HepG2 (cell line): ENCODE measurements at regions not wholly inside any gene's neighbourhood (a gene's known extent, or its start where the extent isn't known, plus 50 kb on each side); places are given as distances from the start of the nearest gene placed in this dataset.

Source experiments
- ATAC-seq: fragments of 200-7000 bp; cut with Tn5 transposase; 3 replicates; pipeline ENCODE4 v1.9.1; 2020; ENCODE audit warnings: mild to moderate bottlenecking, moderate library complexity
- BruUV-seq: library from RNA; stranded (reverse); fragments of 400-500 nt; replicated peaks from 2 replicates; lab custom pipeline; 2021; lab: Mats Ljungman, UMichigan
- CTCF ChIA-PET: fragments of 300-600 bp; formaldehyde crosslinking; extraction: SDS; loops from one replicate; lab custom pipeline; 2021; ENCODE audit warnings: low total read pairs, inconsistent platforms, low intra/inter-chr PET ratio; lab: Yijun Ruan, JAX
- POLR2A ChIA-PET: fragments of 350-600 bp; sonication (Branson Sonifier 250); formaldehyde crosslinking; loops from one replicate; lab custom pipeline; 2020; ENCODE audit warnings: antibody characterized with exemption, inconsistent platforms; lab: Yijun Ruan, JAX
- DNase-seq: peaks from one replicate; pipeline ENCODE4 v3.0.0-alpha.2; 2015; ENCODE audit warnings: low spot score
- FAIRE-seq: peaks from 3 replicates; lab custom pipeline; 2011; peaks lifted over from hg19 to GRCh38; lab: Jason Lieb, UNC
- H2AFZ ChIP-seq: one replicate; pipeline ENCODE4 v1.6.1; 2011; ENCODE audit warnings: low read length, inconsistent platforms
- H3K27ac ChIP-seq: fragments of 300-600 bp; 3 replicates; pipeline ENCODE4 v1.8.0; 2011; ENCODE audit warnings: mixed run types, mild to moderate bottlenecking, mixed read lengths, low read length, inconsistent platforms; ENCODE audit not compliant: insufficient read depth; ENCODE audit errors: extremely low read length
- H3K27me3 ChIP-seq, 2 experiments: fragments of 200-600 bp in 1 of 2; 2 replicates in 1 of 2; 3 replicates in 1 of 2; pipeline versions ENCODE4 v1.6.0 to v1.8.0; 2011; ENCODE audit warnings: low read length in 2 of 2, mild to moderate bottlenecking in 2 of 2, moderate library complexity in 2 of 2, inconsistent platforms in 1 of 2; ENCODE audit not compliant: insufficient read depth in 2 of 2, control insufficient read depth in 1 of 2
- H3K36me3 ChIP-seq, 2 experiments: fragments of 200-600 bp in 1 of 2; replicated peaks in 1 of 2; 2 replicates in 1 of 2; 3 replicates in 1 of 2; pipeline versions ENCODE4 v1.5.1 to v1.8.0; 2011; ENCODE audit warnings: low read length in 2 of 2, inconsistent platforms in 1 of 2; ENCODE audit not compliant: insufficient read depth in 2 of 2, control insufficient read depth in 1 of 2
- H3K4me1 ChIP-seq: 2 replicates; pipeline ENCODE4 v1.5.1; 2012; ENCODE audit warnings: low read length, inconsistent platforms; ENCODE audit not compliant: insufficient read depth
- H3K4me2 ChIP-seq: 2 replicates; pipeline ENCODE4 v1.6.0; 2011; ENCODE audit warnings: low read depth, low read length, inconsistent platforms
- H3K4me3 ChIP-seq, 3 experiments: fragments of 200-600 bp in 1 of 3; sonication (generic), shearing (Covaris generic) in 1 of 3; replicated peaks in 1 of 3; 2 replicates each; pipeline ENCODE4 v1.5.1; 2011 to 2016; ENCODE audit warnings: low read length in 3 of 3, inconsistent platforms in 2 of 3, low read depth in 2 of 3, mild to moderate bottlenecking in 2 of 3, control low read depth in 1 of 3, mixed read lengths in 1 of 3; ENCODE audit not compliant: insufficient read depth in 1 of 3
- H3K79me2 ChIP-seq: one replicate; pipeline ENCODE4 v1.6.1; 2011; ENCODE audit warnings: low read length, inconsistent platforms; ENCODE audit not compliant: insufficient read depth
- H3K9ac ChIP-seq: 2 replicates; pipeline ENCODE4 v1.6.0; 2011; ENCODE audit warnings: mild to moderate bottlenecking, low read depth, low read length, inconsistent platforms; ENCODE audit not compliant: insufficient read depth
- H3K9me3 ChIP-seq: 2 replicates; pipeline ENCODE4 v1.5.1; 2012; ENCODE audit warnings: mild to moderate bottlenecking, low read length
- H4K20me1 ChIP-seq: 2 replicates; pipeline ENCODE4 v1.6.0; 2011; ENCODE audit warnings: inconsistent platforms, mild to moderate bottlenecking, low read length, moderate library complexity; ENCODE audit not compliant: insufficient read depth
- FUBP1 ChIP-seq: sonication (generic); formaldehyde crosslinking; IDR thresholded peaks from 2 replicates; pipeline ENCODE4 v1.5.1; 2020; ENCODE audit warnings: missing genetic modification reagents, mild to moderate bottlenecking, borderline replicate concordance
- ISX ChIP-seq: sonication (generic); formaldehyde crosslinking; conservative IDR thresholded peaks from 2 replicates; pipeline ENCODE4 v1.5.0; 2020; ENCODE audit warnings: missing genetic modification reagents
- LCORL ChIP-seq, 2 experiments: fragments of 450-650 bp in 1 of 2; sonication (generic) in 1 of 2; formaldehyde crosslinking in 1 of 2; IDR thresholded peaks; 2 replicates each; pipeline versions ENCODE4 v1.5.0 to v1.6.1; 2017 to 2020; ENCODE audit warnings: antibody characterized with exemption in 1 of 2, missing genetic modification reagents in 1 of 2
- NAIF1 ChIP-seq: sonication (generic); formaldehyde crosslinking; IDR thresholded peaks from 2 replicates; pipeline ENCODE4 v1.5.0; 2020; ENCODE audit warnings: mild to moderate bottlenecking, missing genetic modification reagents, borderline replicate concordance
- NFYB ChIP-seq: sonication (generic); formaldehyde crosslinking; IDR thresholded peaks from 2 replicates; pipeline ENCODE4 v1.4.0; 2020; ENCODE audit warnings: missing genetic modification reagents
- RAD21 ChIP-seq: fragments of 450-650 bp; formaldehyde crosslinking; IDR thresholded peaks from 2 replicates; pipeline ENCODE4 v1.5.0; 2020; ENCODE audit warnings: mild to moderate bottlenecking
- RXRB ChIP-seq: IDR thresholded peaks from 2 replicates; pipeline ENCODE4 v1.6.1; 2016; ENCODE audit warnings: borderline replicate concordance, missing genetic modification reagents, missing compliant biosample characterization
- ZBTB37 ChIP-seq: sonication (generic); formaldehyde crosslinking; IDR thresholded peaks from 2 replicates; pipeline ENCODE4 v1.4.0; 2020; ENCODE audit warnings: mild to moderate bottlenecking, missing genetic modification reagents
- ZNF17 ChIP-seq: sonication (generic); formaldehyde crosslinking; IDR thresholded peaks from 2 replicates; pipeline ENCODE4 v1.5.0; 2020; ENCODE audit warnings: mild to moderate bottlenecking, missing genetic modification reagents
- ZNF276 ChIP-seq: sonication (generic); formaldehyde crosslinking; IDR thresholded peaks from 2 replicates; pipeline ENCODE4 v1.4.0; 2020; ENCODE audit warnings: mild to moderate bottlenecking, low read depth, missing genetic modification reagents
- ZNF678 ChIP-seq: sonication (generic); formaldehyde crosslinking; IDR thresholded peaks from 2 replicates; pipeline ENCODE4 v1.4.0; 2020; ENCODE audit warnings: mild to moderate bottlenecking, missing genetic modification reagents
- ZNF710 ChIP-seq: sonication (generic); formaldehyde crosslinking; IDR thresholded peaks from 2 replicates; pipeline ENCODE4 v1.5.0; 2020; ENCODE audit warnings: mild to moderate bottlenecking, missing genetic modification reagents, borderline replicate concordance
- ZNF775 ChIP-seq: sonication (generic); formaldehyde crosslinking; IDR thresholded peaks from 2 replicates; pipeline ENCODE4 v1.4.0; 2020; ENCODE audit warnings: missing genetic modification reagents, mild to moderate bottlenecking, moderate library complexity, borderline replicate concordance
- WGBS: methylation state at CpG from one replicate; pipeline ENCODE4 v1.1.6; 2017; ENCODE audit warnings: low lambda C conversion rate; 5-methylcytosine and 5-hydroxymethylcytosine counted together
- in situ Hi-C: cut with HindIII; loops from 2 replicates; pipeline ENCODE4 v1.10.0; 2017; ENCODE audit warnings: low pct_unique_long_range_greater_than_20kb; ENCODE audit not compliant: extremely low pct_ligation_motif_present
- intact Hi-C: fragments of 100-400 bp; cut with micrococcal nuclease; formaldehyde crosslinking; loops from one replicate; pipeline ENCODE4 v1.10.0; 2022; ENCODE audit not compliant: unreplicated experiment
- TF ChIP-seq, protein P1 (sequence below): IDR thresholded peaks from 2 replicates; pipeline ENCODE4 v1.6.1; 2012; ENCODE audit warnings: low read length, improper control_type of control experiment

GRCh38 chr1:59152511-59152910, 144.4 kb upstream of the FGGY start:
- no peaks in the 10 kb centered on the region for H3K36me3 ChIP-seq
- no peak for DNase-seq
- no peak overlapping the region for H3K4me2 ChIP-seq
- H3K79me2 ChIP-seq, result no peaks in the 10 kb centered on the region
- no peak overlapping the region for H2AFZ ChIP-seq
- POLR2A ChIA-PET, result no interaction called here
- in situ Hi-C loops, result no loop called here
- intact Hi-C loops, result no loop called here
- peaks cover 15% of the 10 kb centered on the region for H3K4me1 ChIP-seq
- peaks cover 1 to 15% of the 10 kb centered on the region in 2 experiments; a peak in 3 of 5 replicates for H3K27me3 ChIP-seq
- no peak overlapping the region for H3K27ac ChIP-seq
- H3K9me3 ChIP-seq, result no peaks in the 10 kb centered on the region
- BruUV-seq, result no TSS peak
- no peaks in the 10 kb centered on the region for H4K20me1 ChIP-seq
- H3K4me3 ChIP-seq, result no peak overlapping the region
- ATAC-seq, result no peak
- CTCF ChIA-PET, result no interaction called here
- 27% methylated on average over 1 of the region's 1 CpG for WGBS
- no peak for FAIRE-seq
- no peak overlapping the region for H3K9ac ChIP-seq
- TF ChIP-seq ZNF775 (no peak), NAIF1 (CRISPR knock-in tag) (no peak), ZNF17 (CRISPR knock-in tag) (no peak), ZBTB37 (no peak), RXRB (CRISPR knock-in tag) (no peak), ZNF678 (CRISPR knock-in tag) (no peak), ZNF276 (CRISPR knock-in tag) (no peak), RAD21 (no peak), FUBP1 (CRISPR knock-in tag) (no peak), LCORL (IDR thresholded peaks at IDR 0.05) (no peak), LCORL (CRISPR knock-in tag; IDR thresholded peaks at IDR 0.05) (no peak), ISX (no peak), NFYB (CRISPR knock-in tag) (no peak), ZNF710 (CRISPR knock-in tag) (no peak)
- TF ChIP-seq, protein P1, sequence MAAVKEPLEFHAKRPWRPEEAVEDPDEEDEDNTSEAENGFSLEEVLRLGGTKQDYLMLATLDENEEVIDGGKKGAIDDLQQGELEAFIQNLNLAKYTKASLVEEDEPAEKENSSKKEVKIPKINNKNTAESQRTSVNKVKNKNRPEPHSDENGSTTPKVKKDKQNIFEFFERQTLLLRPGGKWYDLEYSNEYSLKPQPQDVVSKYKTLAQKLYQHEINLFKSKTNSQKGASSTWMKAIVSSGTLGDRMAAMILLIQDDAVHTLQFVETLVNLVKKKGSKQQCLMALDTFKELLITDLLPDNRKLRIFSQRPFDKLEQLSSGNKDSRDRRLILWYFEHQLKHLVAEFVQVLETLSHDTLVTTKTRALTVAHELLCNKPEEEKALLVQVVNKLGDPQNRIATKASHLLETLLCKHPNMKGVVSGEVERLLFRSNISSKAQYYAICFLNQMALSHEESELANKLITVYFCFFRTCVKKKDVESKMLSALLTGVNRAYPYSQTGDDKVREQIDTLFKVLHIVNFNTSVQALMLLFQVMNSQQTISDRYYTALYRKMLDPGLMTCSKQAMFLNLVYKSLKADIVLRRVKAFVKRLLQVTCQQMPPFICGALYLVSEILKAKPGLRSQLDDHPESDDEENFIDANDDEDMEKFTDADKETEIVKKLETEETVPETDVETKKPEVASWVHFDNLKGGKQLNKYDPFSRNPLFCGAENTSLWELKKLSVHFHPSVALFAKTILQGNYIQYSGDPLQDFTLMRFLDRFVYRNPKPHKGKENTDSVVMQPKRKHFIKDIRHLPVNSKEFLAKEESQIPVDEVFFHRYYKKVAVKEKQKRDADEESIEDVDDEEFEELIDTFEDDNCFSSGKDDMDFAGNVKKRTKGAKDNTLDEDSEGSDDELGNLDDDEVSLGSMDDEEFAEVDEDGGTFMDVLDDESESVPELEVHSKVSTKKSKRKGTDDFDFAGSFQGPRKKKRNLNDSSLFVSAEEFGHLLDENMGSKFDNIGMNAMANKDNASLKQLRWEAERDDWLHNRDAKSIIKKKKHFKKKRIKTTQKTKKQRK, result no peak
